PFSK-1 (cell line): ENCODE measurements at regions not wholly inside any gene's neighbourhood (a gene's known extent, or its start where the extent isn't known, plus 50 kb on each side); places are given as distances from the start of the nearest gene placed in this dataset.

Source experiments
- FOXP2 ChIP-seq: optimal IDR thresholded peaks from 2 replicates; pipeline ENCODE3; 2011; ENCODE audit warnings: borderline replicate concordance, control low read depth, inconsistent platforms; ENCODE audit not compliant: insufficient read depth; ENCODE audit errors: extremely low read length, extremely low read depth
- POLR2AphosphoS5 ChIP-seq: IDR thresholded peaks from 2 replicates; pipeline ENCODE4 v1.6.1; 2012; ENCODE audit warnings: low read depth, mild to moderate bottlenecking, control low read depth, low read length, moderate library complexity
- REST ChIP-seq, 2 experiments: IDR thresholded peaks; 2 replicates each; pipeline versions ENCODE4 v1.6.1 to v1.8.0; 2011 to 2012; ENCODE audit warnings: low read depth in 2 of 2, low read length in 2 of 2, control low read depth in 1 of 2, inconsistent platforms in 1 of 2, mild to moderate bottlenecking in 1 of 2, moderate library complexity in 1 of 2; ENCODE audit not compliant: insufficient read depth in 1 of 2
- SIN3A ChIP-seq: IDR thresholded peaks from 2 replicates; pipeline ENCODE4 v1.6.1; 2012; ENCODE audit warnings: mild to moderate bottlenecking, low read length, moderate library complexity, borderline replicate concordance; ENCODE audit not compliant: insufficient read depth
- TAF1 ChIP-seq: IDR thresholded peaks from 2 replicates; pipeline ENCODE4 v1.6.1; 2012; ENCODE audit warnings: low read length, control low read depth, borderline replicate concordance; ENCODE audit not compliant: insufficient read depth

GRCh38 chr4:13905543-13905942 is 278.0 kb upstream of the BOD1L1 start:
- no peak for TF ChIP-seq SIN3A
- TF ChIP-seq REST (IDR thresholded peaks at IDR 0.05; ENCODE audit: insufficient read depth in 1 of 2, low read depth in 2 of 2, low read length in 2 of 2), result no peak
- no peak for TF ChIP-seq POLR2AphosphoS5

GRCh38 chr4:13906727-13907126 is 279.2 kb upstream of the BOD1L1 start:
- TF ChIP-seq POLR2AphosphoS5 (no peak), SIN3A (no peak), REST (IDR thresholded peaks at IDR 0.05; ENCODE audit: insufficient read depth in 1 of 2, low read depth in 2 of 2, low read length in 2 of 2) (no peak), TAF1 (no peak), FOXP2 (no peak)

GRCh38 chr4:13907255-13907751 is 279.8 kb upstream of the BOD1L1 start:
- no peak for TF ChIP-seq TAF1
- TF ChIP-seq POLR2AphosphoS5, result no peak
- TF ChIP-seq REST (IDR thresholded peaks at IDR 0.05; ENCODE audit: insufficient read depth in 1 of 2, low read depth in 2 of 2, low read length in 2 of 2), result no peak
- no peak for TF ChIP-seq FOXP2
- TF ChIP-seq SIN3A, result no peak

- TF ChIP-seq REST (IDR thresholded peaks at IDR 0.05; ENCODE audit: insufficient read depth in 1 of 2, low read depth in 2 of 2, low read length in 2 of 2) (no peak), TAF1 (no peak), SIN3A (no peak), FOXP2 (no peak), POLR2AphosphoS5 (no peak)
Observed at GRCh38 chr4:13908455-13908854, 280.9 kb upstream of the BOD1L1 start.

- TF ChIP-seq REST (IDR thresholded peaks at IDR 0.05; ENCODE audit: insufficient read depth in 1 of 2, low read depth in 2 of 2, low read length in 2 of 2) (no peak), SIN3A (no peak), TAF1 (no peak), POLR2AphosphoS5 (no peak), FOXP2 (no peak)
Observed at GRCh38 chr4:13910556-13910955, 283.0 kb upstream of the BOD1L1 start.
